IPS-18a (cell line): ENCODE measurements at regions not wholly inside any gene's neighbourhood (a gene's known extent, or its start where the extent isn't known, plus 50 kb on each side); places are given as distances from the start of the nearest gene placed in this dataset.

Experiments
- H3K27ac ChIP-seq: one replicate; pipeline ENCODE4 v1.5.1; 2013; ENCODE audit warnings: low read length
- H3K27me3 ChIP-seq: one replicate; pipeline ENCODE4 v1.6.1; 2013; ENCODE audit warnings: mild to moderate bottlenecking, low read length; ENCODE audit not compliant: control insufficient read depth, insufficient read depth
- H3K36me3 ChIP-seq: one replicate; pipeline ENCODE4 v1.6.1; 2013; ENCODE audit warnings: low read depth, low read length; ENCODE audit not compliant: control insufficient read depth
- H3K4me1 ChIP-seq: one replicate; pipeline ENCODE4 v1.6.1; 2013; ENCODE audit warnings: low read depth, low read length; ENCODE audit not compliant: control insufficient read depth
- H3K4me3 ChIP-seq: one replicate; pipeline ENCODE4 v1.5.1; 2013; ENCODE audit warnings: low read length
- H3K9ac ChIP-seq: one replicate; pipeline ENCODE4 v1.6.1; 2013; ENCODE audit warnings: mild to moderate bottlenecking, low read length, moderate library complexity
- H3K9me3 ChIP-seq: one replicate; pipeline ENCODE4 v1.6.1; 2013; ENCODE audit warnings: low read depth, low read length; ENCODE audit not compliant: control insufficient read depth

- no peaks in the 10 kb centered on the region for H3K9me3 ChIP-seq
- H3K4me1 ChIP-seq: no peaks in the 10 kb centered on the region
- H3K9ac ChIP-seq: no peak overlapping the region
These were observed 491.9 kb upstream of the KCNMB2 start for GRCh38 chr3:178044320-178044719.

GRCh38 chr3:178047496-178047895, 488.7 kb upstream of the KCNMB2 start:
- no peaks in the 10 kb centered on the region for H3K4me1 ChIP-seq
- H3K9me3 ChIP-seq: no peaks in the 10 kb centered on the region
- H3K27ac ChIP-seq: no peak overlapping the region
- H3K9ac ChIP-seq: no peak overlapping the region
- no peaks in the 10 kb centered on the region for H3K36me3 ChIP-seq
- no peaks in the 10 kb centered on the region for H3K27me3 ChIP-seq
- H3K4me3 ChIP-seq: no peak overlapping the region

More at GRCh38 chr3:178044320-178044719, 491.9 kb upstream of the KCNMB2 start:
- H3K4me3 ChIP-seq: no peak overlapping the region
- no peaks in the 10 kb centered on the region for H3K36me3 ChIP-seq
- H3K27me3 ChIP-seq: no peaks in the 10 kb centered on the region
- no peak overlapping the region for H3K27ac ChIP-seq

- Histone ChIP-seq H3K27ac (no peak overlapping the region), H3K9me3 (no peaks in the 10 kb centered on the region), H3K4me1 (no peaks in the 10 kb centered on the region), H3K27me3 (no peaks in the 10 kb centered on the region), H3K36me3 (no peaks in the 10 kb centered on the region), H3K9ac (no peak overlapping the region), H3K4me3 (no peak overlapping the region)
These were observed 487.5 kb upstream of the KCNMB2 start for GRCh38 chr3:178048768-178049167.

- H3K27me3 ChIP-seq: no peaks in the 10 kb centered on the region
- no peak overlapping the region for H3K9ac ChIP-seq
- no peak overlapping the region for H3K27ac ChIP-seq
- no peaks in the 10 kb centered on the region for H3K36me3 ChIP-seq
- H3K9me3 ChIP-seq: no peaks in the 10 kb centered on the region
- no peak overlapping the region for H3K4me3 ChIP-seq
- H3K4me1 ChIP-seq: peaks cover 10% of the 10 kb centered on the region
These were observed 481.8 kb upstream of the KCNMB2 start for GRCh38 chr3:178054471-178054870.

GRCh38 chr3:178055939-178056338, 480.3 kb upstream of the KCNMB2 start:
- Histone ChIP-seq H3K27me3 (no peaks in the 10 kb centered on the region), H3K4me3 (no peak overlapping the region), H3K9me3 (no peaks in the 10 kb centered on the region), H3K36me3 (no peaks in the 10 kb centered on the region), H3K9ac (no peak overlapping the region), H3K27ac (no peak overlapping the region), H3K4me1 (peaks cover 10% of the 10 kb centered on the region)

- H3K27ac ChIP-seq: no peak overlapping the region
- H3K9me3 ChIP-seq: no peaks in the 10 kb centered on the region
- no peaks in the 10 kb centered on the region for H3K27me3 ChIP-seq
- no peak overlapping the region for H3K9ac ChIP-seq
- H3K4me1 ChIP-seq: peaks cover 10% of the 10 kb centered on the region
- no peak overlapping the region for H3K4me3 ChIP-seq
- no peaks in the 10 kb centered on the region for H3K36me3 ChIP-seq
These were observed 479.4 kb upstream of the KCNMB2 start for GRCh38 chr3:178056868-178057267.

GRCh38 chr3:178058629-178059028, 477.6 kb upstream of the KCNMB2 start:
- peaks cover 10% of the 10 kb centered on the region for H3K4me1 ChIP-seq
- H3K4me3 ChIP-seq: no peak overlapping the region
- no peak overlapping the region for H3K9ac ChIP-seq
- no peak overlapping the region for H3K27ac ChIP-seq
- no peaks in the 10 kb centered on the region for H3K9me3 ChIP-seq
- no peaks in the 10 kb centered on the region for H3K27me3 ChIP-seq
- H3K36me3 ChIP-seq: no peaks in the 10 kb centered on the region

GRCh38 chr3:178059119-178059518, 477.1 kb upstream of the KCNMB2 start:
- Histone ChIP-seq H3K9me3 (no peaks in the 10 kb centered on the region), H3K36me3 (no peaks in the 10 kb centered on the region), H3K9ac (no peak overlapping the region), H3K4me1 (peaks cover 8% of the 10 kb centered on the region), H3K27me3 (no peaks in the 10 kb centered on the region), H3K4me3 (no peak overlapping the region), H3K27ac (no peak overlapping the region)

- peaks cover under 1% of the 10 kb centered on the region for H3K4me1 ChIP-seq
- H3K36me3 ChIP-seq: no peaks in the 10 kb centered on the region
- no peak overlapping the region for H3K9ac ChIP-seq
- no peak overlapping the region for H3K27ac ChIP-seq
- H3K4me3 ChIP-seq: no peak overlapping the region
- H3K9me3 ChIP-seq: no peaks in the 10 kb centered on the region
- no peaks in the 10 kb centered on the region for H3K27me3 ChIP-seq
These were observed 476.4 kb upstream of the KCNMB2 start for GRCh38 chr3:178059836-178060235.

- no peak overlapping the region for H3K27ac ChIP-seq
These were observed 475.8 kb upstream of the KCNMB2 start for GRCh38 chr3:178060407-178060806.

GRCh38 chr3:178062126-178062525, 474.1 kb upstream of the KCNMB2 start:
- no peaks in the 10 kb centered on the region for H3K36me3 ChIP-seq
- H3K4me1 ChIP-seq: no peaks in the 10 kb centered on the region
- H3K27ac ChIP-seq: no peak overlapping the region
- no peak overlapping the region for H3K9ac ChIP-seq
- no peak overlapping the region for H3K4me3 ChIP-seq
- H3K27me3 ChIP-seq: no peaks in the 10 kb centered on the region
- H3K9me3 ChIP-seq: no peaks in the 10 kb centered on the region

More at GRCh38 chr3:178060407-178060806, 475.8 kb upstream of the KCNMB2 start:
- H3K27me3 ChIP-seq: no peaks in the 10 kb centered on the region
- no peaks in the 10 kb centered on the region for H3K36me3 ChIP-seq
- H3K4me3 ChIP-seq: no peak overlapping the region
- H3K9ac ChIP-seq: no peak overlapping the region
- no peaks in the 10 kb centered on the region for H3K9me3 ChIP-seq
- no peaks in the 10 kb centered on the region for H3K4me1 ChIP-seq

GRCh38 chr3:178063461-178063860, 472.8 kb upstream of the KCNMB2 start:
- H3K9me3 ChIP-seq: no peaks in the 10 kb centered on the region
- H3K27me3 ChIP-seq: no peaks in the 10 kb centered on the region
- no peak overlapping the region for H3K4me3 ChIP-seq
- H3K36me3 ChIP-seq: no peaks in the 10 kb centered on the region
- no peaks in the 10 kb centered on the region for H3K4me1 ChIP-seq
- H3K9ac ChIP-seq: no peak overlapping the region
- no peak overlapping the region for H3K27ac ChIP-seq
